Keratinocyte (primary cell): ENCODE measurements at regions not wholly inside any gene's neighbourhood (a gene's known extent, or its start where the extent isn't known, plus 50 kb on each side); places are given as distances from the start of the nearest gene placed in this dataset.

Source experiments
- DNase-seq: peaks from one replicate; pipeline ENCODE4 v3.0.0-alpha.2; 2011; ENCODE audit warnings: low read depth, missing footprints, low spot score
- FAIRE-seq: peaks from 2 replicates; lab custom pipeline; 2011; peaks lifted over from hg19 to GRCh38; lab: Jason Lieb, UNC
- H2AFZ ChIP-seq: 2 replicates; pipeline ENCODE4 v1.6.0; 2012; ENCODE audit warnings: low read length, control low read depth, inconsistent platforms; ENCODE audit not compliant: control insufficient read depth
- H3K27ac ChIP-seq: 2 replicates; pipeline ENCODE4 v1.5.1; 2011; ENCODE audit warnings: low read length; ENCODE audit not compliant: control insufficient read depth, insufficient read depth
- H3K27me3 ChIP-seq: 3 replicates; pipeline ENCODE4 v1.6.0; 2011; ENCODE audit warnings: low read length; ENCODE audit not compliant: control insufficient read depth, insufficient read depth; ENCODE audit errors: extremely low read depth
- H3K36me3 ChIP-seq, 2 experiments: 2 replicates in 1 of 2; 3 replicates in 1 of 2; pipeline ENCODE4 v1.5.1; 2011; ENCODE audit warnings: low read length in 2 of 2, mild to moderate bottlenecking in 1 of 2; ENCODE audit not compliant: control insufficient read depth in 2 of 2, insufficient read depth in 2 of 2; ENCODE audit errors: extremely low read depth in 1 of 2
- H3K4me1 ChIP-seq: 3 replicates; pipeline ENCODE4 v1.5.1; 2011; ENCODE audit warnings: low read length; ENCODE audit not compliant: control insufficient read depth, insufficient read depth; ENCODE audit errors: extremely low read depth
- H3K4me2 ChIP-seq: 3 replicates; pipeline ENCODE4 v1.6.0; 2011; ENCODE audit warnings: low read depth, low read length; ENCODE audit not compliant: control insufficient read depth, insufficient read depth; ENCODE audit errors: extremely low read depth
- H3K4me3 ChIP-seq, 3 experiments: fragments of 200-600 bp in 1 of 3; sonication (generic) in 1 of 3; 2 replicates in 2 of 3; 3 replicates in 1 of 3; pipeline ENCODE4 v1.5.1; 2011 to 2016; ENCODE audit warnings: low read length in 3 of 3, mild to moderate bottlenecking in 3 of 3, control low read depth in 2 of 3, inconsistent platforms in 1 of 3, low read depth in 1 of 3, mixed read lengths in 1 of 3, mixed run types in 1 of 3, moderate library complexity in 1 of 3; ENCODE audit not compliant: control insufficient read depth in 2 of 3, insufficient read depth in 2 of 3; ENCODE audit errors: extremely low read depth in 1 of 3
- H3K79me2 ChIP-seq: 2 replicates; pipeline ENCODE4 v1.6.0; 2012; ENCODE audit warnings: low read length; ENCODE audit not compliant: control insufficient read depth, insufficient read depth
- H3K9ac ChIP-seq: 3 replicates; pipeline ENCODE4 v1.6.0; 2011; ENCODE audit warnings: low read length; ENCODE audit not compliant: control insufficient read depth, insufficient read depth; ENCODE audit errors: extremely low read depth
- H3K9me1 ChIP-seq: 3 replicates; pipeline ENCODE4 v1.6.0; 2011; ENCODE audit warnings: low read length; ENCODE audit not compliant: control insufficient read depth, insufficient read depth; ENCODE audit errors: extremely low read depth
- H3K9me3 ChIP-seq: 2 replicates; pipeline ENCODE4 v1.5.1; 2012; ENCODE audit warnings: low read depth, low read length; ENCODE audit not compliant: control insufficient read depth
- H4K20me1 ChIP-seq: 3 replicates; pipeline ENCODE4 v1.6.0; 2011; ENCODE audit warnings: low read length; ENCODE audit not compliant: control insufficient read depth, insufficient read depth; ENCODE audit errors: extremely low read depth
- CTCF ChIP-seq, 3 experiments: IDR thresholded peaks in 1 of 3; conservative IDR thresholded peaks in 1 of 3; optimal IDR thresholded peaks in 1 of 3; 2 replicates in 2 of 3; 3 replicates in 1 of 3; pipeline versions ENCODE3 to v1.5.1; 2011; ENCODE audit warnings: low read length in 3 of 3, mild to moderate bottlenecking in 3 of 3, moderate library complexity in 2 of 3, control low read depth in 1 of 3, inconsistent platforms in 1 of 3; ENCODE audit not compliant: insufficient read depth in 2 of 3; ENCODE audit errors: extremely low read depth in 1 of 3
- EZH2 ChIP-seq: IDR thresholded peaks from one replicate; pipeline ENCODE4 v1.6.1; 2012; ENCODE audit warnings: inconsistent platforms, mild to moderate bottlenecking, low read length, moderate library complexity
- dilution Hi-C: fragments of 300-500 bp; cut with MboI; formaldehyde crosslinking; loops from one replicate; pipeline ENCODE4 v1.7.0; 2020; ENCODE audit warnings: low sequenced_read_pairs; ENCODE audit not compliant: extremely low pct_ligation_motif_present

DNA sequence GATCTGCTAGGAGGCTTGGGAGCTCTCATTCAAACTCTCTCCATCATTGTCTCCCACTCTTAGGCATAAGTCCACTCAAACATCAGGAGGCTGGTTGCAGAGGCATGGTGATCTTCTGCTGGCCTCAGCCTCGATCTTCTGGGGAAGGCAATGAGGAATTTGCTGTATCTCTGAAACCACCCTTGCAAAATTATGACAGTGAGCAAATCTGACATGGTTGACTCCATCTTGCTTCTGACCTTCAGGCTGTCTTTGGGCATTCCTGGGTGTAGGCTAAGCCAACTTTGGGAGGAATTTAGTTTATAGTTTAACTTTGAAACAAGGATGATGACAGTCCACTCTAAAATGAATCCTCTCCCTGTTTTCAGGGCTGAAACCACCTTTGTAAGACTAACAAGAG lies 84.1 kb upstream of the ABCC4 start:
- no peaks in the 10 kb centered on the region for H4K20me1 ChIP-seq
- no peaks in the 10 kb centered on the region for H3K79me2 ChIP-seq
- no peak for FAIRE-seq
- H3K36me3 ChIP-seq = no peaks in the 10 kb centered on the region
- no peaks in the 10 kb centered on the region for H3K9me3 ChIP-seq
- H3K9ac ChIP-seq = no peak overlapping the region
- dilution Hi-C loops = no loop called here
- no peak overlapping the region for H3K4me2 ChIP-seq
- no peak overlapping the region for H3K27ac ChIP-seq
- H2AFZ ChIP-seq = no peak overlapping the region
- H3K27me3 ChIP-seq = no peaks in the 10 kb centered on the region
- no peak for TF ChIP-seq EZH2
- TF ChIP-seq CTCF (optimal IDR thresholded peaks at IDR 0.05 in 1 of 3, IDR thresholded peaks at IDR 0.05 in 1 of 3, conservative IDR thresholded peaks at IDR 0.05 in 1 of 3; ENCODE audit: extremely low read depth in 1 of 3, insufficient read depth in 2 of 3, low read length in 3 of 3) = no peak
- peaks cover 1% of the 10 kb centered on the region for H3K4me1 ChIP-seq
- H3K9me1 ChIP-seq = no peaks in the 10 kb centered on the region
- H3K4me3 ChIP-seq = no peak overlapping the region
- no peak for DNase-seq

DNA sequence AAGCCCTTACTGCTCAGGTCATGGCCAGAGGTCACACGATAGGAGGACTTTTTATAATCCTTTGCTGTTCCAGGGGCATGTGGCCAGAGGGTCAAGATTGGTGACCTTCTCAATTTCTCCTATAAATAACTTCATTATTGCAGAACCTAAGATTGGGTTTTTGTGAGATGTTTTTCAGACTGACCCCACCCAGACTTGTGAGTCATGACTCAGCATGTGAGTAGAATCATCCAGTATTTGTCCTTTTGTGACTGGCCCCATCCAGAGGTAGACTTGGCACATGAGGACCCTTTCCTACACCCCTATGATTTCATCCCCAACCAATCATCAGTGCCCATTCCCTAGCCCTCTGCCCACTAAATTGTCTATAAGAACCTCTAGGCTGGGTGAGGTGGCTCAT lies 84.5 kb upstream of the ABCC4 start:
- H3K4me1 ChIP-seq = no peaks in the 10 kb centered on the region
- no peaks in the 10 kb centered on the region for H3K36me3 ChIP-seq
- DNase-seq (no peak), FAIRE-seq (no peak)
- no peak overlapping the region for H3K9ac ChIP-seq
- H3K4me2 ChIP-seq = no peak overlapping the region
- H3K27me3 ChIP-seq = peaks cover 3% of the 10 kb centered on the region
- H3K79me2 ChIP-seq = no peaks in the 10 kb centered on the region
- no peak overlapping the region for H2AFZ ChIP-seq
- no peaks in the 10 kb centered on the region for H3K9me3 ChIP-seq
- no peak overlapping the region for H3K27ac ChIP-seq
- no peaks in the 10 kb centered on the region for H4K20me1 ChIP-seq
- dilution Hi-C loops = no loop called here
- no peak for TF ChIP-seq EZH2
- TF ChIP-seq CTCF (optimal IDR thresholded peaks at IDR 0.05 in 1 of 3, IDR thresholded peaks at IDR 0.05 in 1 of 3, conservative IDR thresholded peaks at IDR 0.05 in 1 of 3; ENCODE audit: extremely low read depth in 1 of 3, insufficient read depth in 2 of 3, low read length in 3 of 3) = no peak
- no peaks in the 10 kb centered on the region for H3K9me1 ChIP-seq
- no peak overlapping the region for H3K4me3 ChIP-seq
